Ovary (tissue), 3 donors: ENCODE measurements at regions not wholly inside any gene's neighbourhood (a gene's known extent, or its start where the extent isn't known, plus 50 kb on each side); places are given as distances from the start of the nearest gene placed in this dataset.

Experiments
- CTCF ChIP-seq, 3 donors: fragments of 450-650 bp in 2 of 3; fragments of 200-600 bp in 1 of 3; IDR thresholded peaks; one replicate each; pipeline versions ENCODE4 v1.5.1 to v1.8.0; 2016 to 2022; ENCODE audit warnings: antibody characterized with exemption in 3 of 3, mild to moderate bottlenecking in 1 of 3
- EP300 ChIP-seq: sonication (generic); formaldehyde crosslinking; IDR thresholded peaks from one replicate; pipeline ENCODE4 v1.6.1; 2017; ENCODE audit warnings: antibody characterized with exemption
- donor health status: DM: no; HTN: no; CAD: no.

GRCh38 chr3:137906985-137907649 is 102.8 kb upstream of the CLDN18 start:
- no peak for TF ChIP-seq EP300
- TF ChIP-seq CTCF (IDR thresholded peaks at IDR 0.05): no peak
